ENCODE measurements at regions not wholly inside any gene's neighbourhood (a gene's known extent, or its start where the extent isn't known, plus 50 kb on each side); places are given as distances from the start of the nearest gene placed in this dataset.

DNA sequence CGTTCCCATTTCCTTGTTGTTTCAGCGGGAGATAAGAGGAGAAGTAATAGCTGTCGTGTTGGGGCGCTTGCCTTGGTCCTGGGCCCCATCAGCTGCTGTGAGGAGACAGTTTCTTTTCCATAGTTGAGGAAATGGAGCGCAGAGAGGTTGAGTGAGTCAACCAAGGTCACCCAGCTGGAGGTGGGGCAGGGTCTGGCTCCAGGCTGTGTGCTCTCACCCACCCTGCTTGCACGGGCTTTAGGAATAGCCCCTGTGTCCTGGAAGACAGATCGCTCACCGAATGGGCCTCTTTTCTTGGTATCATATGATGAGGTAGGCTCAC, 165.7 kb upstream of the RTL1 start:
- no peaks in the 10 kb centered on the region for H3K27me3 ChIP-seq
- no peak for TF ChIP-seq POLR2A (IDR thresholded peaks at IDR 0.05)
- TF ChIP-seq, protein P1, sequence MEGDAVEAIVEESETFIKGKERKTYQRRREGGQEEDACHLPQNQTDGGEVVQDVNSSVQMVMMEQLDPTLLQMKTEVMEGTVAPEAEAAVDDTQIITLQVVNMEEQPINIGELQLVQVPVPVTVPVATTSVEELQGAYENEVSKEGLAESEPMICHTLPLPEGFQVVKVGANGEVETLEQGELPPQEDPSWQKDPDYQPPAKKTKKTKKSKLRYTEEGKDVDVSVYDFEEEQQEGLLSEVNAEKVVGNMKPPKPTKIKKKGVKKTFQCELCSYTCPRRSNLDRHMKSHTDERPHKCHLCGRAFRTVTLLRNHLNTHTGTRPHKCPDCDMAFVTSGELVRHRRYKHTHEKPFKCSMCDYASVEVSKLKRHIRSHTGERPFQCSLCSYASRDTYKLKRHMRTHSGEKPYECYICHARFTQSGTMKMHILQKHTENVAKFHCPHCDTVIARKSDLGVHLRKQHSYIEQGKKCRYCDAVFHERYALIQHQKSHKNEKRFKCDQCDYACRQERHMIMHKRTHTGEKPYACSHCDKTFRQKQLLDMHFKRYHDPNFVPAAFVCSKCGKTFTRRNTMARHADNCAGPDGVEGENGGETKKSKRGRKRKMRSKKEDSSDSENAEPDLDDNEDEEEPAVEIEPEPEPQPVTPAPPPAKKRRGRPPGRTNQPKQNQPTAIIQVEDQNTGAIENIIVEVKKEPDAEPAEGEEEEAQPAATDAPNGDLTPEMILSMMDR (IDR thresholded peaks at IDR 0.05), result no peak
- DNase-seq (peak in 1 of 3 donors; percentile 21), ATAC-seq (no peak)
- H3K4me3 ChIP-seq, result no peak overlapping the region
- H3K4me1 ChIP-seq, result no peaks in the 10 kb centered on the region
- WGBS (ENCODE audit: insufficient coverage, low coverage, low lambda C conversion rate, missing lambda C conversion rate), result 40% methylated on average over 1 of the region's 8 CpGs
- intact Hi-C loops (cut with DNase I), result no loop called here
- no peak overlapping the region for H3K27ac ChIP-seq
- H3K36me3 ChIP-seq, result no peaks in the 10 kb centered on the region
- no peaks in the 10 kb centered on the region for H3K9me3 ChIP-seq

DNA sequence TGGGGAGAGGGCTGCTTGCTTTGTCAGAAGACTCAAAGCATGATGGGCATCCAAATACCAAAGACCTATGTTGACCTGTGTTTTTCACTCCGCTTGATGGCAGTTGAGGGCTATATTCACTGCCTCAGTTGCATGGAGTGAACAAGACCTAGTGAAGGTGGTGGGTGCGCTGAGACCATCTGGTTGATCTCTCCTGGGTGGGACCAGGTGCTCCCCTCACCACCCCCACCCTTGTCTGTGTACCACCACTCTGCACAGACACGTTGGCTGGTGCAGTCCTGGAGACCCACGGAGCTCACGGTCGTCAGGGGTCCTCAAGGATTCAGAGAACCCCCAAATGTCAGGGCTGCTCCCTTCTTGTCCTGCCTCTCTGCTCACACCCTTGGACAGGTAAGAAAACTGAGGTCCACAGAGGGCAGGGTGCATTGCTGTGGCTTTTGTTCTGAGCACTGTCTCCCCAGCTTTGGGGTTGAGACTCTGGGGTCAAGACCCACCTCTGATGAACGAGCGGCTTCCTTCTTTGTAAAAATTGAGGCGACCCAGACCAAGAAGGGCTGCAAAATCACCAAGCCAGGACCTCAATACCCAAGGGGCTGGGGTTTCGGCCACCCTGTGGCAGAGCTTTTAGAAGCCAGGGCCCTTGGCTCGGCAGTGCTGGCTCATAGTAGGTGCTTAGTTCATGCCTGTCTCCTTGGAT, 166.3 kb upstream of the RTL1 start:
- Histone ChIP-seq H3K27me3 (no peaks in the 10 kb centered on the region), H3K9me3 (no peaks in the 10 kb centered on the region), H3K27ac (no peak overlapping the region), H3K4me1 (no peaks in the 10 kb centered on the region), H3K36me3 (no peaks in the 10 kb centered on the region), H3K4me3 (no peak overlapping the region)
- WGBS (ENCODE audit: insufficient coverage, low coverage, low lambda C conversion rate, missing lambda C conversion rate), result 72% methylated on average over 2 of the region's 11 CpGs
- ATAC-seq, result no peak
- intact Hi-C loops (cut with DNase I), result no loop called here
- peak in 2 of 3 donors; percentile 21 to 23 for DNase-seq
- TF ChIP-seq, protein P1 (IDR thresholded peaks at IDR 0.05), result no peak
- no peak for TF ChIP-seq POLR2A (IDR thresholded peaks at IDR 0.05)

DNA sequence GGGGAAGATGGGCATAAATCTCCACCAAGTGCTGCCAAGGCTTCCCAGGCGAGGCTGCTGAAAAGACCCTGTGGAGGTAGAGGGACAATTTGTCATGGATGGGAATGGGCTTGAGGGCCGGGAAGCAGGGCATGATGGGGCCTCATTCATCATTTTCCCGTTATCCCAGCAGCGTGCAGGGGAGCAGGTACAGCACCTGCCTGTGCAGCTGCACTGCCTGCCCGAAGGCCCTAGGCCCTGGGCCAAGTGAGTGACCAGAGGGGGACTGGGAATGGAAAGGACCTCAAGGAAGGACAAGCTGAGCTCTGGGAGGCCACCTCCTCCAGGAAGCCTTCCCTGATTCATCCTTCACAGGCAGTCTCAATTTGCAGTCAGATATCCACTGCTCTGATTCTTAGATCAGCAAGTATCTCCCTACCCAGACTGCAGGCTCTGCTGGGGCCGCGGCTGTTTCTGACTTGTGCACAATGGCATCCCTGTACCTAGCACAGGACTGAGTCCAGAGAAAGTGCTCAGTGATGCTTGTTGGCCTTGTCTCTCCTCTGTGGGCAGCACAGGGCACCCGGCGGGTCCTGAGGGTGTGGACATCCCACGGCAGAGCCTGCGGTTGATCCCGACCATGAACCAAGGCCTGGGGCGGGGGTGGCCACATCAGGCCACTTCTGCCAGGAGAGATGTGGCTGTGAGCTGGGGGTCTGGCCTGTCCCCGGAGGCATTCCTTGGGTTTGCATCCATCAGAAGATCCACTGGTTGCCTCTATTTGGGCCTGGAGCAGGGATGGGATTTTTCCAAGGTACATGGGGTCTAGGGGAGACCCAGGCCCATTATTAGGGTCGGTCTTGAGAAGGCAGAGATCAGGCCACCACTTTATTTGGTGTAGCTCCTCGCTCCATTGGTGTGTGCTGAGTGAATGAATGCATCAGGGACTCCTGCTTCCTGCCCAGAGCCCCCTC, 167.3 kb upstream of the RTL1 start:
- ATAC-seq, result no peak
- no peaks in the 10 kb centered on the region for H3K4me1 ChIP-seq

DNA sequence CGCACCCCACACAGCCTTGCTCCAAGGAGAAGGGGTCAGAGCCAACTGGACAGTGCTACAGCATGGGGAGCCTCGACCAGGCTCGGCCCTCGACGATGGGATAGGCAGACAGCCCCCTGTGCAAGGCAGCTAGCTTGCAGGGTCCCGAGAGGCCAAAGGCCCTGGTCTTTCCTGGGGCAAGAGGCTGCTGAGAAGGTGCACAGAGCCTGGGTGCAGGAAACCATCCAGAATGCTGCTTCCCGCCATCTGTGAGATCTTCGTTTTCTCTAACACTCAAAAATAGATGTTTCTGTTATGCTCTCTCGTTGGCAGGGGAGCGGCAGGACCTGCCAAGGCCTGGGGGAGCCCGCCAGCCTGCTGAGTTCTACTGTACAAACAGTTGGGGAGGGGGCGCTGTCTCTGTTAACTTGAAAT, 168.0 kb upstream of the RTL1 start:
- peak in 1 of 3 donors; percentile 24 for DNase-seq
- intact Hi-C loops (cut with DNase I), result no loop called here
- no peak for ATAC-seq
- TF ChIP-seq POLR2A (IDR thresholded peaks at IDR 0.05), result no peak
- TF ChIP-seq, protein P1 (IDR thresholded peaks at IDR 0.05), result no peak
- 75% methylated on average over 6 of the region's 12 CpGs for WGBS (ENCODE audit: insufficient coverage, low coverage, low lambda C conversion rate, missing lambda C conversion rate)
- Histone ChIP-seq H3K4me3 (no peak overlapping the region), H3K9me3 (no peaks in the 10 kb centered on the region), H3K36me3 (no peaks in the 10 kb centered on the region), H3K27me3 (peaks cover 0 to 6% of the 10 kb centered on the region in 2 donors), H3K4me1 (no peaks in the 10 kb centered on the region), H3K27ac (no peak overlapping the region)

More for the DNA sequence above, 167.3 kb upstream of the RTL1 start:
- peak in 1 of 3 donors; percentile 34 for DNase-seq
- no CpG with 5 or more reads among the region's 16 CpGs for WGBS (ENCODE audit: insufficient coverage, low coverage, low lambda C conversion rate, missing lambda C conversion rate)
- no peak for TF ChIP-seq POLR2A (IDR thresholded peaks at IDR 0.05)
- TF ChIP-seq, protein P1 (IDR thresholded peaks at IDR 0.05), result no peak
- Histone ChIP-seq H3K4me3 (no peak overlapping the region), H3K9me3 (no peaks in the 10 kb centered on the region), H3K27me3 (no peaks in the 10 kb centered on the region), H3K36me3 (no peaks in the 10 kb centered on the region), H3K27ac (no peak overlapping the region)
- intact Hi-C loops (cut with DNase I), result no loop called here

All from right lobe of liver (tissue), 6 donors.